Pons (tissue), 1 donor: ENCODE measurements at regions not wholly inside any gene's neighbourhood (a gene's known extent, or its start where the extent isn't known, plus 50 kb on each side); places are given as distances from the start of the nearest gene placed in this dataset.
A peak's percentile ranks its signal among the peaks of the same experiment; 100 is the strongest.

Source experiments
- DNase-seq: peaks from one replicate; pipeline ENCODE4 v3.0.0-alpha.2; 2016; ENCODE audit warnings: low spot score

GRCh38 chr2:160630801-160631590, 137.4 kb upstream of the RBMS1 start:
- DNase-seq = peak; percentile 46

GRCh38 chr2:160632084-160632975, 138.7 kb upstream of the RBMS1 start:
- DNase-seq = peak; percentile 67

GRCh38 chr2:160634436-160634835, 140.8 kb upstream of the RBMS1 start:
- no peak for DNase-seq

- no peak for DNase-seq
Observed at GRCh38 chr2:160635488-160635887, 141.9 kb upstream of the RBMS1 start.

- DNase-seq = no peak
Observed at GRCh38 chr2:160639472-160639871, 145.9 kb upstream of the RBMS1 start.

- no peak for DNase-seq
Observed at GRCh38 chr2:160646684-160647444, 153.3 kb upstream of the RBMS1 start.

- DNase-seq = no peak
Observed at GRCh38 chr2:160647967-160648685, 154.5 kb upstream of the RBMS1 start.

GRCh38 chr2:160649698-160650097, 156.1 kb upstream of the RBMS1 start:
- no peak for DNase-seq

GRCh38 chr2:160650196-160651118, 156.8 kb upstream of the RBMS1 start:
- no peak for DNase-seq

GRCh38 chr2:160651416-160652200, 158.0 kb upstream of the RBMS1 start:
- no peak for DNase-seq

GRCh38 chr2:160652236-160652635, 158.6 kb upstream of the RBMS1 start:
- DNase-seq = no peak

- DNase-seq = no peak
Observed at GRCh38 chr2:160657196-160657595, 163.6 kb upstream of the RBMS1 start.

- DNase-seq = no peak
Observed at GRCh38 chr2:160658851-160659250, 165.2 kb upstream of the RBMS1 start.

GRCh38 chr2:160660741-160661140, 167.1 kb upstream of the RBMS1 start:
- DNase-seq = no peak

- no peak for DNase-seq
Observed at GRCh38 chr2:160664603-160665140, 171.1 kb upstream of the RBMS1 start.

- DNase-seq = peak; percentile 39
Observed at GRCh38 chr2:160666154-160667060, 172.8 kb upstream of the RBMS1 start.

- no peak for DNase-seq
Observed at GRCh38 chr2:160667811-160668210, 174.2 kb upstream of the RBMS1 start.

GRCh38 chr2:160670618-160671017, 177.0 kb upstream of the RBMS1 start:
- DNase-seq = no peak
